ENCODE measurements at regions not wholly inside any gene's neighbourhood (a gene's known extent, or its start where the extent isn't known, plus 50 kb on each side); places are given as distances from the start of the nearest gene placed in this dataset.

GRCh38 chr4:156538651-156539257, 432.8 kb downstream of the PDGFC start:
- Histone ChIP-seq H3K27me3 (ENCODE audit: control insufficient read depth, insufficient read depth, low read length) (no peaks in the 10 kb centered on the region), H3K4me3 (ENCODE audit: low read depth, low read length) (no peak overlapping the region), H3K36me3 (ENCODE audit: control insufficient read depth, insufficient read depth, low read length) (no peaks in the 10 kb centered on the region)
- ChIA-PET CTCF (no interaction called here), POLR2A (no interaction called here)
- no peak for DNase-seq (ENCODE audit: low read depth)
- TF ChIP-seq CTCF (IDR thresholded peaks at IDR 0.05; ENCODE audit: insufficient read depth, low read depth, low read length), result no peak

GRCh38 chr4:156538210-156538609, 433.4 kb downstream of the PDGFC start:
- Histone ChIP-seq H3K27me3 (ENCODE audit: control insufficient read depth, insufficient read depth, low read length) (no peaks in the 10 kb centered on the region), H3K36me3 (ENCODE audit: control insufficient read depth, insufficient read depth, low read length) (no peaks in the 10 kb centered on the region), H3K4me3 (ENCODE audit: low read depth, low read length) (no peak overlapping the region)
- CTCF ChIA-PET, result no interaction called here
- TF ChIP-seq CTCF (IDR thresholded peaks at IDR 0.05; ENCODE audit: insufficient read depth, low read depth, low read length), result no peak
- POLR2A ChIA-PET, result no interaction called here
- no peak for DNase-seq (ENCODE audit: low read depth)

GRCh38 chr4:156537286-156537685, 434.3 kb downstream of the PDGFC start:
- Histone ChIP-seq H3K4me3 (ENCODE audit: low read depth, low read length) (no peak overlapping the region), H3K36me3 (ENCODE audit: control insufficient read depth, insufficient read depth, low read length) (no peaks in the 10 kb centered on the region), H3K27me3 (ENCODE audit: control insufficient read depth, insufficient read depth, low read length) (no peaks in the 10 kb centered on the region)
- CTCF ChIA-PET, result interaction anchor here (1.5 kb wide), 1 partner anchor 9 kb away, joined by 6 read pairs; no protein-coding TSS in a partner anchor
- POLR2A ChIA-PET, result no interaction called here
- no peak for TF ChIP-seq CTCF (IDR thresholded peaks at IDR 0.05; ENCODE audit: insufficient read depth, low read depth, low read length)
- DNase-seq (ENCODE audit: low read depth), result no peak

GRCh38 chr4:156536661-156537060, 434.9 kb downstream of the PDGFC start:
- ChIA-PET CTCF (interaction anchor here (1.5 kb wide), 1 partner anchor 10 kb away, joined by 6 read pairs; no protein-coding TSS in a partner anchor), POLR2A (no interaction called here)
- no peaks in the 10 kb centered on the region for H3K27me3 ChIP-seq (ENCODE audit: control insufficient read depth, insufficient read depth, low read length)
- DNase-seq (ENCODE audit: low read depth), result no peak
- H3K4me3 ChIP-seq (ENCODE audit: low read depth, low read length), result no peak overlapping the region
- no peak for TF ChIP-seq CTCF (IDR thresholded peaks at IDR 0.05; ENCODE audit: insufficient read depth, low read depth, low read length)
- no peaks in the 10 kb centered on the region for H3K36me3 ChIP-seq (ENCODE audit: control insufficient read depth, insufficient read depth, low read length)

GRCh38 chr4:156534205-156534604, 437.4 kb downstream of the PDGFC start:
- no peak for TF ChIP-seq CTCF (IDR thresholded peaks at IDR 0.05; ENCODE audit: insufficient read depth, low read depth, low read length)
- H3K27me3 ChIP-seq (ENCODE audit: control insufficient read depth, insufficient read depth, low read length), result no peaks in the 10 kb centered on the region
- ChIA-PET CTCF (no interaction called here), POLR2A (no interaction called here)
- DNase-seq (ENCODE audit: low read depth), result no peak
- no peaks in the 10 kb centered on the region for H3K36me3 ChIP-seq (ENCODE audit: control insufficient read depth, insufficient read depth, low read length)
- no peak overlapping the region for H3K4me3 ChIP-seq (ENCODE audit: low read depth, low read length)

All from BJ (cell line).